HuH-7 (cell line): ENCODE measurements at regions not wholly inside any gene's neighbourhood (a gene's known extent, or its start where the extent isn't known, plus 50 kb on each side); places are given as distances from the start of the nearest gene placed in this dataset.

Experiments
- DNase-seq: peaks from one replicate; pipeline ENCODE4 v3.0.0; 2011; ENCODE audit warnings: low spot score

DNA sequence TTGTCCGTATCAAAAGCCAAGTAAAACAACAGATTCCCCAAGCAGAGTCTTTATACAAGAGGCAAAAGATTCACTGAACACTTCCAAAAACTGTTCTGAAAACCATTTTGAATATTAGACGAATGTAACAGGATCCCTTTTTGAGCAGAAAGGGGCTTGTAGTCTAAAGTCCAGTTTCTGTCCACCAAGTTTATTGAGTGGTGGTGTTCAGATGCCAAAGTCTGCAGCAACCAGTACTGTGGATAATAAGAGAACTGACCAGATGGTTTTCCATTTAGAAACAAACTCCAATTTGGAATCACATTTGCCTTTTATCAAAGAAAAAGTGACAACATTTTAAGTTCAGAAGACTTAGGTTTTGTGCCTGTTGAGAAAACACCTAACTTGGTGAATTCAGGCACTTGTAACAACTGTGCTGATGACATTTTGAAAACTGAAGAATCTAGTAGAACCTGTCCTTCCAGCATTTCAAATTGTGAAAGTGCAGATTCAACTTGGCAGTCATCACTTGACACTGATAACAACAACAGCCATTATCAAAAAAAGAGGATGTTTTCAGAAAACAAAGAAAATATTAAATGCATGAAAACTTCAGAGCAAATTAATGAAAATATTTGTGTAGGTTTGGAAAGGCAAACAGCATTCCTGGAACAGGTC lies 217.1 kb downstream of the CSNK2A3 start:
- no peak for DNase-seq

DNA sequence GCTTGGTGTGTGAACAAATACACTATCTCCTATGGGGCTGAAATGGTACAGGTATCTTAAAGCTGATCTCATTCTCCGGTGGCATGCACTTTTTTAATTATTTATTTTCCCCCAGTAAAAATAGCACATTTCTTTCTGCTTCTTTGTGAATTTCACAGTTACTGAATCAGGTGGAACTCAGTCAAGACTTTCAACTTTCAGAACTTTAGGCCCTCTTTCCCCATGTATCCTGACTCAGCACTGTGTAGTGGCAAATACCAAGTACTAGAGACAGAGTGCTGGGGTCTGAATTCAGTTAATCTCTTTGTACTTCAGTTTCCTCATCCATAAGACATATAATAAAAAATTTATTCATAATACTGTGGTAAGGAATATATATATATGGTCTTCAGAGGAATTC lies 223.9 kb downstream of the CSNK2A3 start:
- no peak for DNase-seq

- DNase-seq, result no peak
Observed at GRCh38 chr11:11125618-11126017, 227.4 kb downstream of the CSNK2A3 start.

DNA sequence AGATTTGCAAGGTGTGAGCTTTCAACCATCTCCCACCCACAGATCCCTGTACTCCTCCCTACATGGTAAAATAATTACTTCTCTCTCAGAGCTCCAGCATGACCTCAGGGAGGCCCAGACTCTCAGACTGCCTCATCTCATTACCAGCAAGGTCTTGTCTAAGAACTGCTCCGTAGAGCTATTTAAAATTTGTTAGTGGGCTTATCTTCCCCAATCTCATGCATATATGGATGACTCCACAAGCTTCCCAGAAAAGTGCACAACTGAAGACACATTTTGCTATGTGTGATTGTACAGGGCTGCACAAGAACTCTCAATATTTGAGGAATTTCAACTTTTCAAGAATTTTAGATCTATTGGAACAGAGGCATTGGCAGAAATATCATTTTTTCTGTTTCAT lies 230.3 kb downstream of the CSNK2A3 start:
- no peak for DNase-seq

DNA sequence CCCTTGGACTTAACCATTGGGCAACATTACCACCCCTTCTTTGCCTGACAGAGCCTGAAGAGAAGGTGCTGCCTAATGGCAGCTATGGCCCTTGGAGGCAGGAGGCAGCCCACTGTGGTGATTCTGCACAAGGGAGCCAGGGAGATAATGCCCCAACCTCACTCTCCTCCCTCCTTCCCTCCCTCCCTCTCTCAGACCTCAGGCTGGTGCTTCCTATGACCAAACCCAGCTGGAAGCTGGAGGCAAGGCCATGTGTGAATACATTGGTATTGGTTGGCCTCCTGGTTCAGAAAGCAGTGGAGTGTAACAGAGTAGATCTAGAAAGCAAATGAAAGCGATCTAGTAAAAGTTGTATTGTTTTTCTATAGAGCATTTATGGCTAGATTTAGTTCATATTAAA lies 233.1 kb downstream of the CSNK2A3 start:
- DNase-seq, result no peak

DNA sequence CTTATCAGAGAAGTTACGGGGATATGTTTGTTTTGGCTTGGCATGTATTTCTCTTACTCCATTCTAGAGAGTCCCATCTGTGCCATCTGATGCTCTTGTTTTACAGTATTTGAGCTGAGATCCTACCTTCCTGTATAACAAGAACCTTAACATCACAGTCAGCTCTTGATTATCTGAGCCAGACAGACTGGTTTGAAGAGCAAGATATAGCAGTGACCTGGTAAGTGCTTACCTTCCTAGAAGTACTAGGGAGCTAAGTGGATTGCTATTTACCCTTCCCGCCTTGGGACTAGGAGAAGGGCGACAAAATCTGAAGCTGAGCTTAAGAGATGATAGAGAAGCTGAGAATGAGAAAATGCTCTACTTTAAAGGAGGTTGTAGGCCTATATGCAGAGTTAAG lies 235.3 kb downstream of the CSNK2A3 start:
- DNase-seq, result no peak

DNA sequence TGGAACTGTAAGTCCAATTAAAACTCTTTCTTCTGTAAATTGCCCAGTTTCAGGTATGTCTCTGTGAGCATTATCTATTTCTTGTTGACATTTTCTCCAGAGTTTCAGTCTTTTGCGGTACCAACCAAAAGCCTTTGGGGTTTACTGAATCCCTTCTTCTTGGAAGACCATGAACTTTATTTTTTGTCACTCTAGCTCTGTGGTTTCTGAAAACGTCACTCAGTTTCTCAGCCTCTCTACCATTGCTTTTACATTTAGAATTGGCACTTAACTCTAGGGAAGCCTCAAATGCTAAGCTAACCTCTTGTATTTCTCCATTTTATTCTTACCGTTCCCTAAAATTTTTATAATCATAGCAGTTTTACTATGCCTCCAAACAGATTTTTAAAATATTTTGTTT lies 237.6 kb downstream of the CSNK2A3 start:
- DNase-seq, result no peak

GRCh38 chr11:11113626-11114025 lies 239.4 kb downstream of the CSNK2A3 start:
- DNase-seq, result no peak

DNA sequence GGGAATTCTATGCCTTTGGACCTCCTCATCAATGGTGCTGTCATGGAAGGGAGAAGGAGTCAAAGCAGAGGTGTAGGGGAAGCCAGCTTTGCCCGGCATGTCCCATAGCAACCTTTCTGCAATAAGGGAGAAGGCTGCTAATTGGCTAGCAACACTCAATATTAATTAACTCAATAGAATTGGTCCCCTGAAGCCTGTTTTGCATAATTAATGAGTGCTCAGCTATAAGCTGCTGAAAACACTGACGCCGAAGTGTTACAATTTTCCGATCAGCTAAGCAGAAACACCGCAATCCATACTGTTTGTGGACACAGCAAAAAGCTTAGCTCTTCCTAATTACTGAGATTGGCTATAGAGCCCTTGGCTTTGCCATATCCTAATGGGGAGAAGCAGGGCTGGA lies 245.0 kb downstream of the CSNK2A3 start:
- no peak for DNase-seq

- no peak for DNase-seq
Observed at GRCh38 chr11:11107076-11107723, 245.8 kb downstream of the CSNK2A3 start.

DNA sequence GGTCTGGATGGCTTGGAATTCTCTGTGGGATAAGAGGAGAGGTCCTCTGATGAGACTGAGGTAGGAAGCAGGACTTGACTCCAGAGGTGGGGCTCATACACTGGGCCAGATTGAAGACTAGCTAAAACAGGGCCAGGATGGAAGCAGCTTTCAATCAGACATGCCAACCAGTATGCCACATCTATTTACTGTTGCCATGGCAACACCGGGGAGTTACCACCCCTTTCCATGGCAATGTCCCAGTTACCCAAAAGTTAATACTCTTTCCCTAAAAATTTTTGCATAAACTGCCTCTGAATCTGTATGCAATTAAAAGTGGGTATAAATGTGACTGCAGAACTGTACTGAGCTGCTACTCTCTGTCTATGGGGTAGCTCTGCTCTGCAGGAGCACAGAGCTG lies 247.5 kb upstream of the ZBED5 start:
- no peak for DNase-seq

DNA sequence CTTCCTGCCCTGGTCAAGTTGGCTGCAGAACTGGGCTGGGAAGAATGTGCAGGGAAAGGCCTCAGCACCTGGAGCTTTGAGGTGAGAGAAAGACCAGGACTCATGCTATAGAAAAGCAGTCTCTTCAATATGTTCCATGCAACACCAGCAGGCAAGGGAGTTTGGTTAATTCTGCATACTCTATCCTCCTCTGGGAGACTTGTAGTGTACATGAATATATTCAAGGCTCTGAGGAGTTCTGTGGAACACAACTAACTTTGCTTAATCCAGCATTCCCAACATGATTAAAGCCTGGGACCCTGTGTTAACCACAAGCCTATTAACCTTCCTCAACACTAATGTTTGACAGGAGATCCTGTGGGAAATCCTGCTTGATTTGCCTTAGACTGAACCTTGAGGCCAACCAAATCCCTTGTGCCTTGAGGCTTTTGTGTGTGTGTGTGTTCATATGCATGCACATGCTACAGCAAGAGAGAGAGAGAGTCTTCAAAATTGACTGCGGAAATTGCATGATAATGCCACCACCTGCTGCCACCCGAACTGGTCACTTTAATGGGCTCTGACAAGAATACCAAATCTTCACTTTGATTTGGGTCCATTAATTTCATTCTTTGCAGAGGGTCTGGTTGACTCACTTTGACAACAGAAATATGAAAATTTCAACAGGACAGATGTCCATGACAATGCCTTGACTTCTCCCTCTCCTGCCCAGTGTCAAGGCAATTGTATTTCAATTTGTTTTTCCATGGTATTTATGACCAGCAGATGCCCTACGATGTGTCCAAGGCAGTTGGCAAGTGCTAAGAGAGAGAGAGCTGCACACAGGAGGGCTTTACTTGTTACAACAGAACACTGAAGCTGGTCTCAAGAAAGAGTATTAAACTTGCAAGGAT lies 238.2 kb upstream of the ZBED5 start:
- no peak for DNase-seq

DNA sequence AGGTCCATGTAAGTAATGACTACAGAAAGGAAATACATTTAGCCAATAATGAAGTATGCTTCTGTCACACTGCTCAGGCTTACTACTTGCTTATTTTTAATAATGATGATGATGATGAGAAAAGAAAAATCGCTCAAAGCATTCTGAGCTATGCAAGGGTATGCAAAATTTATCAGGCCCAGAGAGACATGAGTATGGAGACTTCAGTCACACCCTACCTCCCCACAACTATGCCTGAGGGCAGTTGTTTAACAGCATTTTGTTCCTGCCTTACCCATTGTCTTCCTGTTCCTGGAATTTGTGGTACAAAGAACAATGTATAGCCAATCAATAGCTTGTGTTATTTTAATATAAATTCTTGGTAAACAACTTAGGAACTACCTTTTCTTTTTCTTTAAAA lies 232.6 kb upstream of the ZBED5 start:
- no peak for DNase-seq

DNA sequence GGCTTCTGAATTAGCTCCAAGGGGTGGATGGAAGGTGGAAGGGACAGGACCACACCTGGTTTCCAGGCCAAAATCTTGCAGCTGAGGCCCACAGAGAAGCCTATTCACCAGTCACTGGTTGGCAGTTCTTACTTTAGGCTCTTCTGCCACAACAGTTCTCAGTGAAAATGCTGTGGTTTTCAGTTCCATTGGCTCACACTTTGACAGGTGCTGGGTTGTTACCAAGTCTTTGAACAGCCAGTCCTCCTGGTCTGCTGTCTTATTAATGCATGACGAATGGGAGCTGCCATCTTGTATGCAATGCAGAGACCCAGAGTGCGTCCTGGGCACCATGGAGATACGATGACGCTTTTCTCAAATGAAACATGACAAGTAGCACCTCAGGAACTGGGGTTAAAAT lies 232.0 kb upstream of the ZBED5 start:
- DNase-seq, result no peak

DNA sequence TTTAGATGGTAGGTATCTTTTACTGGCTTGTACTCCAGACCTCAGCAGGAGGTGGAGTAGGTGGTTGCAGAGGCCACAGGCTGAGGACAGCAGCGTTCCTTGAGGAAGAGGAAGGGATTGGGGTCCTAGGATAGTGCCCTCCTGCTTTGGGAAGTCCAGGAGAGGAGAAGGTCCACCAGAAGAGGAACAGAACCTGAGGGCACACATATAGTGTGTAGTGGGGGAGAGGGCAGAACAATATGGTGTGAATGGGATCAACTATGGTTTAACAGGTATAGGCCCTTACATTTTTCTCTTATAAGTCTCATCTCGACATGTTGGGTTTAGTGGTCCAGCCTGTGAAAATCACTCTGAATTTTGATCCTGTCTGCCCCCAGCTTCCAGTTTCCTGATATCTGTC lies 229.1 kb upstream of the ZBED5 start:
- DNase-seq, result no peak

DNA sequence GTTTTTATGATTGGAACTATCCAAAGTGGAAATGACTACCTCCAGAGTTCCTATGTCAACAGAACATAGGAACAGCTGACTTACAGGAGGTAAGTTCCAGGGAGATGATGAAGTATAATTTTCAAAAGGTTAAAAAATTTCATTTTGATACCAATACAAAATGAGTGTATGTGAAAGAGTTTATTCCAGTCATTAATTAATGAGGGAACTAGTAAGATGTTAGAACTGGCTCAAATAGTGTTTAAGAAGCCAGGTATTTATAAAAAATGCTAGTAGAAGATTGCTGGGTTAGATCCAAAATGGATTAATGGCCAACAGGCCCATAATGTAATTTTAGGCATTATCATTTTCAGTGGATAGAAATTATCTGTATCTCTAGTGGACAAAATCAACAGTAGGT lies 227.7 kb upstream of the ZBED5 start:
- DNase-seq, result no peak

- no peak for DNase-seq
Observed at GRCh38 chr11:11084337-11084736, 226.5 kb upstream of the ZBED5 start.

DNA sequence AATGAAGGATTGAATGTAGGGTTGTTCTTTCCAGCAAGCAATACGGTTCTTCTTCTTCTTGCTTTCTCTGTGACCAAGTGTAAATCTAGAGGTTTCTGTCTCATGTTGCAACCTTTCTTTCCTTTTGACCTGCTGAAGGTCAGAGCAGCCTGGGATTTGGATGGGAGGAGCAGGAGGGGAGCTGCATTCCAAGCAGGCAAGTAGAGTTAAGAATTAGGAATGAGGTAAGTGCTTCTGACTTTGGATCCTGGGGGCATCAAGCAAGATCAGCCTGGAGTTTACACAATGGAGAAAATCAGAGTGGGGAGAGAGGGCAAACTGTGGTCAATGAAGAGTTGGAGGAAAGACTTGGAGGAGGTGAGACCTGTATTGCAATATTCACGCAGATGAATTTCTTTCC lies 225.6 kb upstream of the ZBED5 start:
- no peak for DNase-seq

DNA sequence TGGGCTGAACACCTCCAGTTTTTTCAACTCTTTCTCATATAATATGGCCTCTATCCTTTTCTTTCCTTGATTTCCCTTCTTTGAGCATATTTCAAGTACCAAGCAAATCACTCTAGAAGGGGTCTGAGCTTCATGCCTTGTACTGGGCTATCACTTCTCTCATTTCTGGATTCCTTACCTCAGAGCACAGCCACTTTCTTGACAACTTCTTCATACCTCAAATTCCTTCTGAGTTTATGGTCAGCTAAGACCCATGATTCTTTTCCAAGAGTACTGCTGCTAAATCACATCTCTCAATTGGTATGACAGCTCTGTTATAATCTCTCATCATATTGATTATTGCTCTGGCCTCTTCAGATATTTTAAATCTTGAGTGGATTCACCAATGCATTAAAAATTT lies 224.8 kb upstream of the ZBED5 start:
- DNase-seq, result no peak

DNA sequence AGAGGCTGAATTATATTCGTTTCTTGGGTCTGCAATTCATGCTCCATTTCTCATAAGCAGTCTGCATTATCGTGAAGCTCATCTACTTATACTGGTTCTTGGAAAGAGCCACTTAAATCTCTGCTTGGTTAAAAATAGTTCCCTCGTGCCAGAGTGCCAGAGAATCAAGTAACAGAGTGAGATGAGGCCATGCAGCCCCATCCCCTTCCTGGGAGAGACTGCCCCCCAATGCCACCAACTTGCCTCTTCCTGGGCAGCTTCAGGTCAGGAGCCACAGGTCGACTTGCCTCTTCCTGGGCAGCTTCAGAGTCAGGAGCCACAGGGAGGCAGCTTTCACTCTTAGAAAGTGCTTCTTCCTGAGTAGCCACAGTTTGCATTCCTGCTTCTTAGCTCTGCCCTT lies 223.9 kb upstream of the ZBED5 start:
- DNase-seq, result no peak

DNA sequence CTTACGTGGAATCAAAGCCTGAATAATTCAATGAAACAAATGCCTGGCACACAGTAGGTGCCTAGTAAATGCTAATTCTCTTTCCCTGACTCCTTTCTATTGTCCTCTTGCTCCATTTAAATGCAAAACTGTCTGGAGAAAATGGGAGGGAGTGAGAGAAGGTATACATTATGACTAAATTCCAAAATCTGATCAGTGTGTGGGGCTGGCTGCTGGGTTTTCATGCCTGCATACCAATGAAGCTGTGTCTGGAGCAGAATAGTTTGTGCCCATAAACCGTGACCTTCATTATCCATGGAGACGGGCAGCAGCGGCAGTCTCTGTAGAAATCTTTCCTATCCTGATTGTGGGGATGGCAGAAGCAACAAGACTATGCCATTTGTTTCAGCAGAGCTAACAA lies 223.4 kb upstream of the ZBED5 start:
- no peak for DNase-seq

- no peak for DNase-seq
Observed at GRCh38 chr11:11078344-11079086, 220.7 kb upstream of the ZBED5 start.

GRCh38 chr11:11077898-11078297 lies 220.0 kb upstream of the ZBED5 start:
- no peak for DNase-seq
